Endodermal cell (in vitro differentiated cells): ENCODE measurements at regions not wholly inside any gene's neighbourhood (a gene's known extent, or its start where the extent isn't known, plus 50 kb on each side); places are given as distances from the start of the nearest gene placed in this dataset.

ENCODE experiments used
- DNase-seq: peaks from one replicate; pipeline ENCODE4 v3.0.0-alpha.2; 2017
- H3K27ac ChIP-seq: 2 replicates; pipeline ENCODE4 v1.5.1; 2013; ENCODE audit warnings: mild to moderate bottlenecking, low read depth, low read length, moderate library complexity
- H3K27me3 ChIP-seq: 2 replicates; pipeline ENCODE4 v1.6.1; 2013; ENCODE audit warnings: mild to moderate bottlenecking, low read length, moderate library complexity; ENCODE audit not compliant: insufficient read depth, control insufficient read depth, poor library complexity, severe bottlenecking
- H3K36me3 ChIP-seq: 2 replicates; pipeline ENCODE4 v1.7.0; 2013; ENCODE audit warnings: mild to moderate bottlenecking, low read length, moderate library complexity; ENCODE audit not compliant: control insufficient read depth, insufficient read depth
- H3K4me1 ChIP-seq: one replicate; pipeline ENCODE4 v1.7.0; 2013; ENCODE audit warnings: low read length; ENCODE audit not compliant: control insufficient read depth, insufficient read depth
- H3K4me3 ChIP-seq: 2 replicates; pipeline ENCODE4 v1.5.1; 2013; ENCODE audit warnings: mild to moderate bottlenecking, low read length, moderate library complexity
- H3K9ac ChIP-seq: 2 replicates; pipeline ENCODE4 v1.6.1; 2013; ENCODE audit warnings: mild to moderate bottlenecking, low read length, moderate library complexity; ENCODE audit not compliant: poor library complexity, severe bottlenecking; ENCODE audit errors: extremely low read depth
- H3K9me3 ChIP-seq: 2 replicates; pipeline ENCODE4 v1.6.1; 2013; ENCODE audit warnings: mild to moderate bottlenecking, low read length, moderate library complexity; ENCODE audit not compliant: control insufficient read depth
- H3K27ac Mint-ChIP-seq: 2 replicates; pipeline ENCODE4 v1.8.0; 2020; ENCODE audit warnings: mixed read lengths
- H3K27me3 Mint-ChIP-seq: 2 replicates; pipeline ENCODE4 v1.8.0; 2021; ENCODE audit warnings: mild to moderate bottlenecking, mixed read lengths; ENCODE audit not compliant: insufficient read depth
- H3K36me3 Mint-ChIP-seq: 2 replicates; pipeline ENCODE4 v1.8.0; 2020; ENCODE audit warnings: low read depth, mixed read lengths
- H3K4me1 Mint-ChIP-seq: 2 replicates; pipeline ENCODE4 v1.8.0; 2020; ENCODE audit warnings: mixed read lengths
- H3K4me3 Mint-ChIP-seq: 2 replicates; pipeline ENCODE4 v1.8.0; 2020; ENCODE audit warnings: mild to moderate bottlenecking, moderate library complexity, mixed read lengths
- H3K9me3 Mint-ChIP-seq: 2 replicates; pipeline ENCODE4 v1.8.0; 2020; ENCODE audit warnings: mild to moderate bottlenecking, mixed read lengths
- CTCF ChIP-seq: fragments of 200-600 bp; sonication (generic); conservative IDR thresholded peaks from 2 replicates; pipeline ENCODE4 v1.5.0; 2021; ENCODE audit warnings: antibody characterized with exemption, mild to moderate bottlenecking
- WGBS, 2 experiments: methylation state at CpG; one replicate each; pipeline versions ENCODE4 v1.1.5 to v1.1.7; 2013; ENCODE audit warnings: missing lambda C conversion rate in 2 of 2, mixed read lengths in 1 of 2; ENCODE audit not compliant: insufficient coverage in 1 of 2, insufficient read length in 1 of 2; 5-methylcytosine and 5-hydroxymethylcytosine counted together

- TF ChIP-seq CTCF: no peak
- Mint-ChIP-seq H3K27me3 (no peaks in the 10 kb centered on the region), H3K4me3 (no peak overlapping the region), H3K36me3 (no peaks in the 10 kb centered on the region), H3K27ac (no peak overlapping the region), H3K4me1 (peaks cover 3% of the 10 kb centered on the region), H3K9me3 (no peaks in the 10 kb centered on the region)
- Histone ChIP-seq H3K27ac (no peak overlapping the region), H3K36me3 (no peaks in the 10 kb centered on the region), H3K4me3 (no peak overlapping the region), H3K4me1 (peaks cover 4% of the 10 kb centered on the region), H3K27me3 (no peaks in the 10 kb centered on the region), H3K9ac (no peak overlapping the region), H3K9me3 (no peaks in the 10 kb centered on the region)
- DNase-seq: no peak
Observed at GRCh38 chr2:81672923-81673322, 1368.4 kb upstream of the LRRTM1 start.

- peaks cover 3% of the 10 kb centered on the region for H3K4me1 Mint-ChIP-seq
- no peak for TF ChIP-seq CTCF
- Histone ChIP-seq H3K27ac (no peak overlapping the region), H3K9me3 (no peaks in the 10 kb centered on the region), H3K27me3 (no peaks in the 10 kb centered on the region), H3K9ac (no peak overlapping the region), H3K36me3 (no peaks in the 10 kb centered on the region), H3K4me1 (peaks cover 4% of the 10 kb centered on the region), H3K4me3 (no peak overlapping the region)
- H3K27me3 Mint-ChIP-seq: no peaks in the 10 kb centered on the region
- H3K9me3 Mint-ChIP-seq: no peaks in the 10 kb centered on the region
- H3K27ac Mint-ChIP-seq: no peak overlapping the region
- H3K36me3 Mint-ChIP-seq: no peaks in the 10 kb centered on the region
- DNase-seq: no peak
- H3K4me3 Mint-ChIP-seq: no peak overlapping the region
- WGBS, 2 experiments: 80 to 100% methylated on average over 1 to 5 of the region's 5 CpGs
Observed at GRCh38 chr2:81672516-81672915, 1368.0 kb upstream of the LRRTM1 start.

GRCh38 chr2:81670885-81671284 lies 1366.3 kb upstream of the LRRTM1 start:
- Mint-ChIP-seq H3K4me3 (no peak overlapping the region), H3K27me3 (no peaks in the 10 kb centered on the region), H3K27ac (no peak overlapping the region), H3K36me3 (no peaks in the 10 kb centered on the region), H3K9me3 (no peaks in the 10 kb centered on the region), H3K4me1 (peaks cover 3% of the 10 kb centered on the region)
- no peak overlapping the region for H3K4me3 ChIP-seq
- peaks cover 4% of the 10 kb centered on the region for H3K4me1 ChIP-seq
- no peak overlapping the region for H3K9ac ChIP-seq
- H3K27ac ChIP-seq: no peak overlapping the region
- DNase-seq: no peak
- TF ChIP-seq CTCF: no peak
- WGBS, 2 experiments: no CpG with 5 or more reads among the region's 1 CpG
- no peaks in the 10 kb centered on the region for H3K9me3 ChIP-seq
- no peaks in the 10 kb centered on the region for H3K36me3 ChIP-seq
- H3K27me3 ChIP-seq: no peaks in the 10 kb centered on the region
